Bronchial epithelial cell (primary cell): ENCODE measurements at regions not wholly inside any gene's neighbourhood (a gene's known extent, or its start where the extent isn't known, plus 50 kb on each side); places are given as distances from the start of the nearest gene placed in this dataset.

Source experiments
- DNase-seq: peaks from one replicate; pipeline ENCODE4 v3.0.0-alpha.2; 2010; ENCODE audit warnings: low read depth
- FAIRE-seq: peaks from 2 replicates; lab custom pipeline; 2011; peaks lifted over from hg19 to GRCh38; lab: Jason Lieb, UNC
- H3K27me3 ChIP-seq: 2 replicates; pipeline ENCODE4 v1.5.1; 2011; ENCODE audit warnings: low read length; ENCODE audit not compliant: control insufficient read depth, insufficient read depth
- H3K36me3 ChIP-seq: 2 replicates; pipeline ENCODE4 v1.5.1; 2011; ENCODE audit warnings: low read length; ENCODE audit not compliant: control insufficient read depth, insufficient read depth
- H3K4me3 ChIP-seq: 2 replicates; pipeline ENCODE4 v1.5.1; 2011; ENCODE audit warnings: mild to moderate bottlenecking, low read depth, low read length, control low read depth
- TF ChIP-seq, protein P1 (sequence below): IDR thresholded peaks from 2 replicates; pipeline ENCODE4 v1.5.1; 2011; ENCODE audit warnings: mild to moderate bottlenecking, moderate library complexity, low read length, control low read depth, inconsistent platforms; ENCODE audit not compliant: insufficient read depth, severe bottlenecking

- DNase-seq (no peak), FAIRE-seq (no peak)
- no peak overlapping the region for H3K4me3 ChIP-seq
Observed at GRCh38 chr4:184879271-184879670, 53.5 kb upstream of the ACSL1 start.

DNA sequence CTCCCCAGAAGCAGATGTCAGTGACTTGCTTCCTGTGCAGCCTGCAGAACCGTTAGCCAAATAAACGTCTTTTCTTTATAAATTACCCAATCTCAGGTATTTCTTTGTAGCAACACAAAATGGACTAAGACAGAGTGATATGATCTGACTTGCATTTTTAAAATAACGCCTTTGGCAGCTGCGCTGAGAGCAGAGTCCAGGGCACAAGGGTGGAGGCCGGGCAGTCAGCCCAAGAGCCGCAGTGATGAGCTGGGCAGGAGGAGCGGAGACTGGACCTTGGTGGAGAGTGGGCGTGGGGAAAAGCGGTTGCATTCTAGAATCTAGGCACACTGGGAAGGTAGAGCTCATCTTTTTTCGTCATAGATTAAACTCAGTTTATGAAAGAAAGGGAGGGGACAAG lies 56.5 kb upstream of the ACSL1 start:
- no peak for DNase-seq
- Histone ChIP-seq H3K27me3 (no peaks in the 10 kb centered on the region), H3K36me3 (no peaks in the 10 kb centered on the region), H3K4me3 (no peak overlapping the region)
- no peak for FAIRE-seq
- TF ChIP-seq, protein P1, sequence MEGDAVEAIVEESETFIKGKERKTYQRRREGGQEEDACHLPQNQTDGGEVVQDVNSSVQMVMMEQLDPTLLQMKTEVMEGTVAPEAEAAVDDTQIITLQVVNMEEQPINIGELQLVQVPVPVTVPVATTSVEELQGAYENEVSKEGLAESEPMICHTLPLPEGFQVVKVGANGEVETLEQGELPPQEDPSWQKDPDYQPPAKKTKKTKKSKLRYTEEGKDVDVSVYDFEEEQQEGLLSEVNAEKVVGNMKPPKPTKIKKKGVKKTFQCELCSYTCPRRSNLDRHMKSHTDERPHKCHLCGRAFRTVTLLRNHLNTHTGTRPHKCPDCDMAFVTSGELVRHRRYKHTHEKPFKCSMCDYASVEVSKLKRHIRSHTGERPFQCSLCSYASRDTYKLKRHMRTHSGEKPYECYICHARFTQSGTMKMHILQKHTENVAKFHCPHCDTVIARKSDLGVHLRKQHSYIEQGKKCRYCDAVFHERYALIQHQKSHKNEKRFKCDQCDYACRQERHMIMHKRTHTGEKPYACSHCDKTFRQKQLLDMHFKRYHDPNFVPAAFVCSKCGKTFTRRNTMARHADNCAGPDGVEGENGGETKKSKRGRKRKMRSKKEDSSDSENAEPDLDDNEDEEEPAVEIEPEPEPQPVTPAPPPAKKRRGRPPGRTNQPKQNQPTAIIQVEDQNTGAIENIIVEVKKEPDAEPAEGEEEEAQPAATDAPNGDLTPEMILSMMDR = no peak

More at GRCh38 chr4:184879271-184879670, 53.5 kb upstream of the ACSL1 start:
- Histone ChIP-seq H3K36me3 (no peaks in the 10 kb centered on the region), H3K27me3 (no peaks in the 10 kb centered on the region)
- TF ChIP-seq, protein P1 = no peak

DNA sequence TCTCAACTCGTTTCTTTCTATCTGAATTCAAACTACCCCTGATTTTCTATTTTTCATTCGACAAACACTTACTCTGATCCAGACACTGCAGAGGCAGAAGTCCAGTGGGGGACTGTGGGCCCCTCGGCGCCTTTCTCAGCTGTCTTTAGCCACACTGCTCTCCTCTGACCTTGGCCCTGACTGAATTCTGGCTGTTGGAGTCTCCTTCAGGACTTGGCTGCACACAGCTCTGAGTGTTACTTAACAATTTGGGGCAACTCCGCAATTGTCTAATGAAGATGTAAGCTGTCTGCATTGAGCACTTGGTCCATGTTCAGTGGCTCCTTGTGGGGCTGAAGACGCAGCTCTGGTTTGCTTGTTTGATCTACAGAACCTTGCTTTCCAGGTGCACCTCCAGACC lies 57.3 kb upstream of the ACSL1 start:
- TF ChIP-seq, protein P1 = no peak
- Histone ChIP-seq H3K36me3 (no peaks in the 10 kb centered on the region), H3K27me3 (no peaks in the 10 kb centered on the region), H3K4me3 (no peak overlapping the region)
- DNase-seq (no peak), FAIRE-seq (no peak)

DNA sequence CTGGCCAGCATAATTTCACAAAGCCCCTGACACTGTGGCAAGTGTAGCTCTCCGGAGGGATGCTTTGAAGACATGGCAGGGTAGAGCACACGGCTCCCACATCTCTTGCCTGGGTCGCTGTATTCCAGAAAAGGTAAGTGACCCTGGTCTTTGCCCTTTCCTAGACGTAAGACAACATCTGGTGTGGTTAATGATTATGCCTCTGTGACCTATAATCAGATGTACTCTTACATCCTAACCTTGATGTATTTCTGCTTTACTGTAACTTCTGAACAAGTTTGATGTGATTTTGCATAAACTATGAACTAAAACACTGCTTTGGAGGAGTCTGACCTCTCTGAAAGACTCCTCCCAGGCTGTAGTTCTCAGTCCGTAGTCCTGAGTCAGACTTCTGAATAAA lies 59.1 kb upstream of the ACSL1 start:
- no peak overlapping the region for H3K4me3 ChIP-seq
- TF ChIP-seq, protein P1 = no peak
- no peak for FAIRE-seq

GRCh38 chr4:184885602-184886001 lies 59.8 kb upstream of the ACSL1 start:
- no peaks in the 10 kb centered on the region for H3K36me3 ChIP-seq
- TF ChIP-seq, protein P1 = no peak
- no peaks in the 10 kb centered on the region for H3K27me3 ChIP-seq
- no peak for FAIRE-seq
- no peak for DNase-seq
- H3K4me3 ChIP-seq = no peak overlapping the region

More for the DNA sequence above, 59.1 kb upstream of the ACSL1 start:
- DNase-seq = no peak
- H3K27me3 ChIP-seq = no peaks in the 10 kb centered on the region
- H3K36me3 ChIP-seq = no peaks in the 10 kb centered on the region

GRCh38 chr4:184887333-184887732 lies 61.6 kb upstream of the ACSL1 start:
- no peak for FAIRE-seq
- Histone ChIP-seq H3K36me3 (no peaks in the 10 kb centered on the region), H3K4me3 (no peak overlapping the region), H3K27me3 (no peaks in the 10 kb centered on the region)
- DNase-seq = no peak
- TF ChIP-seq, protein P1 = no peak
